ENCODE measurements at regions not wholly inside any gene's neighbourhood (a gene's known extent, or its start where the extent isn't known, plus 50 kb on each side); places are given as distances from the start of the nearest gene placed in this dataset.

- no TSS peak for BruUV-seq (replicated peaks)
- no peak for FAIRE-seq
- no peak overlapping the region for H2AFZ ChIP-seq (ENCODE audit: low read length)
- no peak overlapping the region for H3K27ac ChIP-seq (ENCODE audit: extremely low read length, insufficient read depth, low read length)
- H3K4me3 ChIP-seq (replicated peaks in 1 of 3; ENCODE audit: insufficient read depth in 1 of 3, low read depth in 2 of 3, low read length in 3 of 3) = no peak overlapping the region
- H3K4me1 ChIP-seq (ENCODE audit: insufficient read depth, low read length) = no peaks in the 10 kb centered on the region
- no peak overlapping the region for H3K4me2 ChIP-seq (ENCODE audit: low read depth, low read length)
- in situ Hi-C loops (cut with HindIII; ENCODE audit: extremely low pct_ligation_motif_present, low pct_unique_long_range_greater_than_20kb) = no loop called here
- no peak for ATAC-seq
- no peaks in the 10 kb centered on the region for H3K36me3 ChIP-seq (replicated peaks in 1 of 2; ENCODE audit: control insufficient read depth in 1 of 2, insufficient read depth in 2 of 2, low read length in 2 of 2)
- no peak for TF ChIP-seq BCL6 (CRISPR knock-in tag; IDR thresholded peaks at IDR 0.05)
- no peak for TF ChIP-seq MYPOP (CRISPR knock-in tag; IDR thresholded peaks at IDR 0.05)
- TF ChIP-seq, protein P1, sequence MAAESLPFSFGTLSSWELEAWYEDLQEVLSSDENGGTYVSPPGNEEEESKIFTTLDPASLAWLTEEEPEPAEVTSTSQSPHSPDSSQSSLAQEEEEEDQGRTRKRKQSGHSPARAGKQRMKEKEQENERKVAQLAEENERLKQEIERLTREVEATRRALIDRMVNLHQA (CRISPR knock-in tag; IDR thresholded peaks at IDR 0.05) = no peak
- no peaks in the 10 kb centered on the region for H3K79me2 ChIP-seq (ENCODE audit: insufficient read depth, low read length)
- no CpG with 5 or more reads among the region's 7 CpGs for WGBS (ENCODE audit: low lambda C conversion rate)
- H3K9me3 ChIP-seq (ENCODE audit: low read length) = no peaks in the 10 kb centered on the region
- CTCF ChIA-PET (ENCODE audit: low intra/inter-chr PET ratio, low total read pairs) = no interaction called here
- DNase-seq (ENCODE audit: low spot score) = no peak
- intact Hi-C loops (cut with micrococcal nuclease; ENCODE audit: unreplicated experiment) = no loop called here
- H4K20me1 ChIP-seq (ENCODE audit: insufficient read depth, low read length) = no peaks in the 10 kb centered on the region
- no peak overlapping the region for H3K9ac ChIP-seq (ENCODE audit: insufficient read depth, low read depth, low read length)
- peaks cover 3 to 61% of the 10 kb centered on the region in 2 experiments; a peak in 4 of 5 replicates for H3K27me3 ChIP-seq (ENCODE audit: control insufficient read depth in 1 of 2, insufficient read depth in 2 of 2, low read length in 2 of 2)
- POLR2A ChIA-PET = no interaction called here
These were observed 1469.7 kb downstream of the BRD1 start for GRCh38 chr22:48357961-48358360.

DNA sequence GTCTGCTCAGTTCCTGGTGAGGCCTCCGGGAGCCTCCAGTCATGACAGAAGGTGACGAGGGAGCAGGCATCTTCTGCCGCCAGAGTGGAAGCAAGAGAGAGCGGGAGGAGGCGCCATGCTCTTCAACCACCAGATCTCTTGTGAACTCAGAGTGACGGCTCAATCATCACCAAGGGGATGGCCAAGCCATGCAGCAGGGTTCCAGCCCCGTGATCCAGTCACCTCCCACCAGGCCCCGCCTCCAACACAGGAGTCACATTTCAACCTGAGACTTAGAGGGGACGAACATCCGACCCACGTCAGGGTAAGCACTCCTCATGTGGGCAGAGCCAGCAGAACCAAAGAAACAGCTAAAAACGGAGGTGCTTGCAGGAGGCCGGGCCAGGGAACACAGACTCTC lies 1470.5 kb downstream of the BRD1 start:
- FAIRE-seq (no peak), ATAC-seq (no peak)

More for the DNA sequence above, 1470.5 kb downstream of the BRD1 start:
- in situ Hi-C loops (cut with HindIII; ENCODE audit: extremely low pct_ligation_motif_present, low pct_unique_long_range_greater_than_20kb) (no loop called here), intact Hi-C loops (cut with micrococcal nuclease; ENCODE audit: unreplicated experiment) (no loop called here)
- Histone ChIP-seq H2AFZ (ENCODE audit: low read length) (no peak overlapping the region), H3K9ac (ENCODE audit: insufficient read depth, low read depth, low read length) (no peak overlapping the region), H3K36me3 (replicated peaks in 1 of 2; ENCODE audit: control insufficient read depth in 1 of 2, insufficient read depth in 2 of 2, low read length in 2 of 2) (no peaks in the 10 kb centered on the region), H3K9me3 (ENCODE audit: low read length) (no peaks in the 10 kb centered on the region), H3K79me2 (ENCODE audit: insufficient read depth, low read length) (no peaks in the 10 kb centered on the region), H3K27ac (ENCODE audit: extremely low read length, insufficient read depth, low read length) (no peak overlapping the region), H3K27me3 (ENCODE audit: control insufficient read depth in 1 of 2, insufficient read depth in 2 of 2, low read length in 2 of 2) (peaks cover 6 to 61% of the 10 kb centered on the region in 2 experiments; a peak in 4 of 5 replicates), H3K4me2 (ENCODE audit: low read depth, low read length) (no peak overlapping the region), H4K20me1 (ENCODE audit: insufficient read depth, low read length) (no peaks in the 10 kb centered on the region), H3K4me1 (ENCODE audit: insufficient read depth, low read length) (no peaks in the 10 kb centered on the region), H3K4me3 (replicated peaks in 1 of 3; ENCODE audit: insufficient read depth in 1 of 3, low read depth in 2 of 3, low read length in 3 of 3) (no peak overlapping the region)
- no peak for DNase-seq (ENCODE audit: low spot score)
- 5% methylated on average over 4 of the region's 13 CpGs for WGBS (ENCODE audit: low lambda C conversion rate)
- TF ChIP-seq ZNF431 (CRISPR knock-in tag; IDR thresholded peaks at IDR 0.05; ENCODE audit: borderline replicate concordance, low read depth) (no peak), FOXK2 (IDR thresholded peaks at IDR 0.05) (no peak), ZHX2 (IDR thresholded peaks at IDR 0.05; ENCODE audit: low read depth) (no peak), ZHX2 (CRISPR knock-in tag; IDR thresholded peaks at IDR 0.05; ENCODE audit: borderline replicate concordance) (no peak), ZNF660 (CRISPR knock-in tag; IDR thresholded peaks at IDR 0.05; ENCODE audit: borderline replicate concordance, low read depth) (no peak), ESRRA (CRISPR knock-in tag; IDR thresholded peaks at IDR 0.05; ENCODE audit: low read depth) (no peak), ZNF432 (CRISPR knock-in tag; IDR thresholded peaks at IDR 0.05; ENCODE audit: borderline replicate concordance) (no peak)
- no TSS peak for BruUV-seq (replicated peaks)
- ChIA-PET POLR2A (no interaction called here), CTCF (ENCODE audit: low intra/inter-chr PET ratio, low total read pairs) (no interaction called here)

All from HepG2 (cell line).